Lung microvascular endothelial cell (primary cell): ENCODE measurements at regions not wholly inside any gene's neighbourhood (a gene's known extent, or its start where the extent isn't known, plus 50 kb on each side); places are given as distances from the start of the nearest gene placed in this dataset.
"Not testable (repeated sequence)": the region's sequence is repeated elsewhere in the genome, so short reads cannot be mapped to it uniquely, and the experiment has no call there.

ENCODE experiments used
- DNase-seq, 2 donors: peaks; one replicate each; pipeline versions ENCODE4 v3.0.0 to v3.0.0-alpha.2; 2010; ENCODE audit warnings: low read depth in 2 of 2

- DNase-seq = not testable (repeated sequence)
Measured at GRCh38 chr2:90291934-90292333, 1600.5 kb downstream of the RPIA start.

GRCh38 chr2:90292451-90292850, 1601.0 kb downstream of the RPIA start:
- DNase-seq = not testable (repeated sequence)

- DNase-seq = not testable (repeated sequence)
Measured at GRCh38 chr2:90293224-90293623, 1601.8 kb downstream of the RPIA start.

DNA sequence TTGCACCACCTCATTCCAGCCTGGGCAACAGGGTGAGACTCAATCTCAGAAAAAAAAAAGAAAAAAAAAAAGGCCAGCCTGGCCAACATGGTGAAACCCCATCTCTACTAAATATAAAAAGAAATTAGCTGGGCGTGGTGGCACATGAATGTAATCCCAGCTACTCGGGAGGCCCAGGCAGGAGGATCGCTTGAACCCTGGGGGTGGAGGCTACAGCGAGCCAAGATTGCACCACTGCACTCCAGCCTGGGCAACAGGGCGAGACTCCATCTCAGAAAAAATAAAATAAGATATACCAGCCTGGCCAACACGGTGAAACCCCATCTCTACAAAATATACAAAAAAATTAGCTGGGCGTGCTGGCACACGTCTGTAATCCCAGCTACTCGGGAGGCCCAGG, 1602.3 kb downstream of the RPIA start:
- DNase-seq = not testable (repeated sequence)

DNA sequence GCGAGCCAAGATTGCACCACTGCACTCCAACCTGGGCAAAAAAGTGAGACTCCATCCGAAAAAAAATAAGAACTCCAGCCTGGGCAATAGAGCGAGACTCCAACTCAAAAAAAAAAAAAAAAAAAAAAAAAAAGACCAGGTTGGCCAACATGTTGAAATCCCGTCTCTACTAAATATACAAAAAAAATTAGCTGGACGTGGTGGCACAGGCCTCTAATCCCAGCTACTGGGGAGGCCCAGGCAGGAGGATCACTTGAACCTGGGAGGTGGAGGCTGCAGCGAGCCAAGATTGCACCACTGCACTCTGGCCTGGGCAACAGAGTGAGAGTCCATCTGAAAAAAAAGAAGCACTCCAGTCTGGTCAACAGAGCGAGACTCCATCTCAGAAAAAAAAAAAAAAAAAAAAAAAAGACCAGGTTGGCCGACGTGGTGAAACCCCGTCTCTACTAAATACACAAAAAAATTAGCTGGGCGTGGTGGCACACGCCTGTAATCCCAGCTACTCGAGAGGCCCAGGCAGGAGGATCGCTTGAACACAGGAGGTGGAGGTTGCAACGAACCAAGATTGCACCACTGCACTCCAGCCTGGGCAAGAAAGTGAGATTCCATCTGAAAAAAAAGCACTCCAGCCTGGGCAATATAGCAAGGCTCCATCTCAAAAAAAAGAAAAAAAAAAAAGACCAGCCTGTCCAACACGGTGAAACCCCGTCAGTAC, 1603.7 kb downstream of the RPIA start:
- DNase-seq = not testable (repeated sequence)

DNA sequence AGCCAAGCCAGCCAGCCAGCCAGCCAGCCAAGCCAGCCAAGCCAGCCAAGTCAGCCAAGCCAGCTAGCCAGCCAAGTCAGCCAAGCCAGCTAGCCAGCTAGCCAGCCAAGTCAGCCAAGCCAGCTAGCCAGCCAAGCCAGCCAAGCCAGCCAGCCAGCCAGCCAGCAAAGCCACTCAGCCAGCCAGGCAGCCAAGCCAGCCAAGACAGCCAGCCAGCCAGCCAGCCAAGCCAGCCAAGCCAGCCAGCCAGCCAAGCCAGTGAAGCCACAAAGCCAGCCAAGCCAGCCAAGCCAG, 1605.0 kb downstream of the RPIA start:
- not testable (repeated sequence) for DNase-seq

- DNase-seq = not testable (repeated sequence)
Measured at GRCh38 chr2:90297701-90298100, 1606.2 kb downstream of the RPIA start.

DNA sequence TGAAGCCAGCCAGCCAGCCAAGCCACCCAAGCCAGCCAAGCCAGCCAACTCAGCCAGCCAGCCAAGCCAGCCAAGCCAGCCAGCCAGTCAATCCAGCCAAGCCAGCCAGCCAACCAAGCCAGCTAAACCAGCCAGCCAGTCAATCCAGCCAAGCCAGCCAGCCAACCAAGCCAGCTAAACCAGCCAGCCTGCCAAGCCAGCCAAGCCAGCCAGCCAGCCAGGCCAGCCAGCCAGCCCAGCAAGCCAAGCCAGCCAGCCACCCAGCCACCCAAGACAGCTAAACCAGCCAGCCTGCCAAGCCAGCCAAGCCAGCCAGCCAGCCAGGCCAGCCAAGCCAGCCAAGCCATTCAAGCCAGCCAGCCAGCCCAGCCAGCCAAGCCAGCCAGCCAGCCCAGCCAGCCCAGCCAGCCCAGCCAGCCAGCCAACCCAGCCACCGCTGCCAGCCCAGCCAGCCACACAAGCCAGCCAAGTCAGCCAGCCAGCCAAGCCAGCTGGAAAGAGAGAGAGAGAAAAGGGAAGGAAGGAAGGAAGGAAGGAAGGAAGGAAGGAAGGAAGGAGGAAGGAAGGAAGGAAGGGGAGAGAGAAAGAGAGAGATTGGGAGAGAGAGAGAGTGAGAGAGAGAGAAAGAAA, 1606.8 kb downstream of the RPIA start:
- DNase-seq = not testable (repeated sequence)

DNA sequence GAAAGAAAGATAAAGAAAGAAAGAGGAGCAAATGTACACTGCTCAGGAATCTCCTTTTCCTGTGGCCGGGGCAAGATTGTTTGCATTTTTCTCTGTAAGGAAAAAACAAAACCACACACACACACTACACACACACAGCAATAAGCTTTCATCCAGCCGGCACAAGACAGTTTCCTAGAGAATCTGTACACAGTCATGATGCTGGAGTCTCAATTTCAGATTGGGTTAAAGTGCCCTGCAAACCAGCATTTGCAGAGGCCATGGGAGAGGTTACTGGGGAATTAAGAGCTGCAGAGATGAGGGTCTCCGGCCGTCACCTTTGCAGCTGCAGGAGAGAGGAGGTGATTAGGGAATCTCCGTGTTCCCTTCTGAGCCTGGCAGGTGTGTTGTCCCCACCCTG, 1607.5 kb downstream of the RPIA start:
- not testable (repeated sequence) for DNase-seq

DNA sequence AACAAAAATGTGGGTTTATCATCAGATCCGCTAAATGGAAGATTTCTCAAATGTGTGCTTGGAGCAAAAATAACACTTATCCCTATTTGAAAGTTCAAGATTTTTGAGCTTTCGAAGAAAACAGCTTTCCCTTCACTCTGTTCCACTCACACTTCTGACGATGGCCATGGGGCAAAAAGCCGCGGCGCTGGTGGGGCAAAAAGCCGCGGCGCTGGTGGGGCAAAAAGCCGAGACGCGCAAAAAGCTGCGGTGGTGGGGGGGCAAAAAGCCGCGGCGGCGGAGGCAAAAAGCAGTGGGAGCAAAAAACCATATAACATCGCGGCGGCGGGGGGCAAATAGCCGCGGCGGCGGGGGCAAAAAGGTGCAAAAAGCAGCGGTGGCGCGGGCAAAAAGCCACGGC, 1631.5 kb downstream of the RPIA start:
- DNase-seq = not testable (repeated sequence)

DNA sequence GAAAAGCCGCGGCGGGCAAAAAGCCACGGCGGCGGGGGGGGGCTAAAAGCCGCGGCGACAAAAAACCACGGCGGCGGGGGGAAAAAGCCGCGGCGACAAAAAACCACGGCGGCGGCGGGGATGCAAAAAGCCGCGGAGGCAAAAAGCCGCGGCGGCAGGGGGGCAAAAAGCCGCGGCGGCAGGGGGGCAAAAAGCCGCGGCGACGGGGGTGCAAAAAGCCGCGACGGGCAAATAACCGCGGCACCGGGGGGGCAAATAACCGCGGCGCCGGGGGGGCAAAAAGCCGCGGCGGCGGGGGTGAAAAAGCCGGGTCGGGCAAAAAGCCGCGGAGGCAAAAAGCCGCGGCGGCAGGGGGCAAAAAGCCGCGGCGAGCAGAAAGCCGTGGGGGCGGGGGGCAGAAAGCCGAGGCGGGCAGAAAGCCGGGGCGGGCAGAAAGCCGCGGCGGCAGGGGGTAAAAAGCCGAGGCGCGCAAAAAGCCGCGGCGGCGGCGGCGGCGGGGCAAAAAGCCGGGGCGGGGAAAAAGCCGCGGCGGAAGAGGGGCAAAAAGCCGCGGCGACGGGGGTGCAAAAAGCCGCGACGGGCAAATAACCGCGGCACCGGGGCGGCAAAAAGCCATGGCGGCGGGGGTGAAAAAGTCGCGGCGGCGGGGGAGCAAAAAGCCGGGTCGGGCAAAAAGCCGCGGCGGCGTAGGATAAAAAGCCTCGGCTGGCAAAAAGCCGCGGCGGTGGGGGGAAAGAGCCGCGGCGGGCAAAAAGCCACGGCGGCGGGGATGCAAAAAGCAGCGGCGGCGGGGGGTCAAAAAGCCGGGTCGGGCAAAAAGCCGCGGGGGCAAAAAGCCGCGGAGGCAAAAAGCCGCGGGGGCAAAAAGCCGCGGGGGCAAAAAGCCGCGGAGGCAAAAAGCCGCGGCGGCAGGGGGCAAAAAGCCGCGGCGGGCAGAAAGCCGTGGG, 1632.4 kb downstream of the RPIA start:
- DNase-seq = not testable (repeated sequence)

DNA sequence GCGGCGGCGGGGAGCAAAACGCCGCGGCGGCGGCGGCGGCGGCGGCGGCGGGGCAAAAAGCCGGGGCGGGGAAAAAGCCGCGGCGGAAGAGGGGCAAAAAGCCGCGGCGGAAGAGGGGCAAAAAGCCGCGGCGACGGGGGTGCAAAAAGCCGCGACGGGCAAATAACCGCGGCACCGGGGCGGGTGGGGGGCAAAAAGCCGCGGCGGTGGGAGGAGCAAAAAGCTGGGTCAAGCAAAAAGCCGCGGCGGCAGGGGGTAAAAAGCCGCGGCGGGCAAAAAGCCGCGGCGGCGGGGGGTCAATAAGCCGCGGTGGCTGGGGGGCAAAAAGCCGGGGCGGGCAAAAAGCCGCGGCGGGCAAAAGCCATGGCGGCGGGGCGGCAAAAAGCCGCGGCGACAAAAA, 1633.2 kb downstream of the RPIA start:
- DNase-seq = not testable (repeated sequence)

- DNase-seq = not testable (repeated sequence)
Measured at GRCh38 chr2:90325796-90326353, 1634.4 kb downstream of the RPIA start.

GRCh38 chr2:90355546-90355945, 1664.1 kb downstream of the RPIA start:
- not testable (repeated sequence) for DNase-seq

DNA sequence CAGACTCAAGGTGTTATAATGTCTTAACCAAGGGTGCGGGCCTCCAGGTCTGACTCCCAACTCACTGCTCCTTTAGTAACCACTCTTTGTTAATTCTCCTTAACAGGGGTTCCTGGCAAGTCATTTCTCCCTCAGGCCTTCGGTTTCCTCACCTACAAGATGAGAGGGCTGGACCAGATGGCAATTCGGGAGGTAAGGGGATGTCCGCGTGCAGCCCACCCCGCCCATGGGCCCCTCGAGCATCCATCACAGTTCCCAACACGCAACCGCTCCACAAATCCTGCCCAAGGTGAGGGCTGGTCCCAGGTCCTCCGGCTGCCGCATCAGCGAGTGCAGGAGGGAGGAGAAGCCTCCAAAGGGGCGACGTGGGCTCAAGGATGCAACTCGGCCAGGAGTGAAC, 1667.9 kb downstream of the RPIA start:
- not testable (repeated sequence) for DNase-seq

DNA sequence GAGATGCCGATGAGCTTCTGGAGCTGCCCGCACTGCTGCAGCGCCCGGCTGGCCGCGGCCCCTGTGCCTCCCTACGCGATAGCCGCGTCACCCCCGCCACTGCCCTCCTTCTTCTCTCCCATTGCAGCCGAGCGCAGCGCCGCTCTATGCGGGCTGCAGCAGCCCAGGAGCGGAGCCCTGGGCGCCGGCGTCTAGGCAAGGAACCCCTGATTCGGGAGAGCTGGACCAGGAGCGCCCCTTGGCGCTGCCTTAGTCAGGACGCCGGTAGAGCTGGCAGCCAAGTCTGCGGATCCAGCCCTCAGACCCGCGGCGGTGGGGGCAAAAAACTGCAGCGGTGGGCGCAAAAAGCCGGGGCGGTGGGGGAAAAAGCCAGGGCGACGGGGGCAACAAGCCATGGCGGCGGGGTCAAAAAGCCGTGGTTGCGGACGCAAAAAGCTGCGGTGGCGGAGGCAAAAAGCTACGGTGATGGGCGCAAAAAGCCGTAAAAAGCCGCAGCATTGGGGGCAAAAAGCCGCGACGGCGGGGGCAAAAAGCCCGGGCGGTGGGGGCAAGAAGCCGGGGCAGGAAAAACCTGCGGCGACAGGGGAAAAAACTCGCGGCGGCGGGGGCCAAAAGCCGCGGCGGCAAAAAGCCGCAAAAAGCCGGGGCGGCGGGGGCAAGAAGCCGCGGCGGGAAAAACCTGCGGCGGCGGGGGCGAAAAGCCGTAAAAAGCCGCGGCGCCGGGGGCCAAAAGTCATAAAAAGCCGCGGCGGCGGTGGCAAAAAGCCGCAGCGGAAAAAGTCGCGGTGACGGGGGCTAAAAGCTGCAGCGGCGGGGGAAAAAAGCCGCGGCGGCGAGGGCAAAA, 1668.6 kb downstream of the RPIA start:
- not testable (repeated sequence) for DNase-seq

DNA sequence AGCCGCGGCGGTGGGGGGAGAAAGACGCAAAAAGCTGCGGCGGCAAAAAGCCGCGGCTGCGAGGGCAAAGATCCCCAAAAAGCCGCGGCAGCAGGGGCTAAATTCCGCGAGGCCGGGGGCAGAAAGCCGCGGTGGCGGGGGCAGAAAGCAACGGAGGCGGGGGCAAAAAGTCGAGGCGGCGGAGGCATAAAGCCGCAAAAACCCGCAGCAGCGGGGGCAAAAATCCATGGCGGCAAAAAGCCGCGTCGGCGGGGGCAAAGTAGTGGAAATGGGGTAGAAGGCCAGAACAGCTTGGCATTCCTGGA, 1669.2 kb downstream of the RPIA start:
- not testable (repeated sequence) for DNase-seq
